Upper lobe of left lung (tissue), 4 donors: ENCODE measurements at regions not wholly inside any gene's neighbourhood (a gene's known extent, or its start where the extent isn't known, plus 50 kb on each side); places are given as distances from the start of the nearest gene placed in this dataset.
"Not testable (repeated sequence)": the region's sequence is repeated elsewhere in the genome, so short reads cannot be mapped to it uniquely, and the experiment has no call there.

Experiments used
- POLR2A ChIP-seq, 4 donors: fragments of 450-650 bp; IDR thresholded peaks; one replicate each; pipeline ENCODE4 v1.5.1; 2016 to 2017; ENCODE audit warnings: antibody characterized with exemption in 4 of 4, mild to moderate bottlenecking in 2 of 4
- POLR2AphosphoS5 ChIP-seq, 2 donors: sonication (generic); formaldehyde crosslinking; IDR thresholded peaks; one replicate each; pipeline ENCODE4 v1.5.1; 2017; ENCODE audit warnings: antibody characterized with exemption in 2 of 2
- TF ChIP-seq, protein P1 (sequence below), 6 experiments: fragments of 450-650 bp in 4 of 6; fragments of 200-600 bp in 2 of 6; sonication (generic) in 2 of 6; IDR thresholded peaks; one replicate each; pipeline ENCODE4 v1.5.1; 2016 to 2019; ENCODE audit warnings: antibody characterized with exemption in 6 of 6

DNA sequence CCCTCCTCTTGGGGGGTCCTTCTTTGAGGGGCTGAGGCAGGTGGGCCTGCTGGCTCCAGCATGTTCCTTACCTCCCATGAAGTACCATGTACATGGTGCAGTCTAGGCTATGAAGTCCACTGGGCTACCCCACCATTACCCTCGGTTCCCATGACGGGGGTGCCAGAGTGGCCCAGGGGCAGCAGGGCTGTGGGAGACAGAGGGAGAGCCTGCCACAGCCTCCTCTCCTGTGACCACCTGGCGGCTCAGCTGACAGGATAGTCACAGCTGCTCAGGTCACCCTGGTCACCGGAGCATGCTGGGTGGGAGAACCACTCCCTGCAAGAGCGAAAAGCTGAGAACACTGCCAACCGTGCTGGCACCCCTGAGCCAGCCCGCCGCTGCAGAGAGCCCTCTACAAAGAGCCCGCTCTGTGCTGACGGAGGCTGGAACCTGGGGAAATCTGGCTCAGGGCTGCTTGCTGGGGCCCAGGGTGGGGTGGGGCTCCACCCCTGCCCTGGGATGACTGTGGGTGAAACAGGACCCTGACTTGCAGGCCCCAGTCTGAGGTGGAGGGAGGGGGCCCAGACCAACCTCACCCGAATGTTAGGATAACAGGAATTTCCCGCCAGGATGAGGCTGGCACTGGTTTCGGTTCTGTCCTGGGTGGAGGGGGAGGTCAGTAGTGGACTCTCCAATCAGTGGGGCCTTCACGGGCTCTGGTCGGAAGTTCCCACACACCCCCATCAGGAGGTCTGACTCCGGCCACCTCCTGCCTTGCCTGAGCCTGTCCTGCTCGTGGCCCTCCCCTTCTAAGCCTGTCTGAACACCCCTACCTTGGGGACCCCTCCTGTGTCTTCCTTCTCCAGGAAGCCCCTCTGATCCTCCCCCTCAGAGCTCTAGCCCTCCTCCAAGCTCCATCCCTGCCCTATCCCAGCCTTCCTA lies 76.0 kb upstream of the GOLGA6L4 start:
- TF ChIP-seq, protein P1, sequence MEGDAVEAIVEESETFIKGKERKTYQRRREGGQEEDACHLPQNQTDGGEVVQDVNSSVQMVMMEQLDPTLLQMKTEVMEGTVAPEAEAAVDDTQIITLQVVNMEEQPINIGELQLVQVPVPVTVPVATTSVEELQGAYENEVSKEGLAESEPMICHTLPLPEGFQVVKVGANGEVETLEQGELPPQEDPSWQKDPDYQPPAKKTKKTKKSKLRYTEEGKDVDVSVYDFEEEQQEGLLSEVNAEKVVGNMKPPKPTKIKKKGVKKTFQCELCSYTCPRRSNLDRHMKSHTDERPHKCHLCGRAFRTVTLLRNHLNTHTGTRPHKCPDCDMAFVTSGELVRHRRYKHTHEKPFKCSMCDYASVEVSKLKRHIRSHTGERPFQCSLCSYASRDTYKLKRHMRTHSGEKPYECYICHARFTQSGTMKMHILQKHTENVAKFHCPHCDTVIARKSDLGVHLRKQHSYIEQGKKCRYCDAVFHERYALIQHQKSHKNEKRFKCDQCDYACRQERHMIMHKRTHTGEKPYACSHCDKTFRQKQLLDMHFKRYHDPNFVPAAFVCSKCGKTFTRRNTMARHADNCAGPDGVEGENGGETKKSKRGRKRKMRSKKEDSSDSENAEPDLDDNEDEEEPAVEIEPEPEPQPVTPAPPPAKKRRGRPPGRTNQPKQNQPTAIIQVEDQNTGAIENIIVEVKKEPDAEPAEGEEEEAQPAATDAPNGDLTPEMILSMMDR (IDR thresholded peaks at IDR 0.05) = not testable (repeated sequence)
- not testable (repeated sequence) for TF ChIP-seq POLR2AphosphoS5, POLR2A (IDR thresholded peaks at IDR 0.05)
